Smooth muscle cell (in vitro differentiated cells): ENCODE measurements at regions not wholly inside any gene's neighbourhood (a gene's known extent, or its start where the extent isn't known, plus 50 kb on each side); places are given as distances from the start of the nearest gene placed in this dataset.

Source experiments
- DNase-seq: peaks from one replicate; lab custom pipeline; 2025; ENCODE audit not compliant: unreplicated experiment; lab: John Stamatoyannopoulos, UW
- H2AFZ ChIP-seq: fragments of 200-600 bp; sonication (generic); 2 replicates; pipeline ENCODE4 v1.6.0; 2016; ENCODE audit warnings: antibody characterized with exemption, low read depth, mild to moderate bottlenecking
- H3F3A ChIP-seq: fragments of 200-600 bp; sonication (generic); 2 replicates; pipeline ENCODE4 v1.6.0; 2017; ENCODE audit warnings: antibody characterized with exemption, low read depth
- H3K27ac ChIP-seq: fragments of 200-600 bp; sonication (generic); 2 replicates; pipeline ENCODE4 v1.5.1; 2016; ENCODE audit warnings: low read depth, mild to moderate bottlenecking
- H3K27me3 ChIP-seq: fragments of 200-600 bp; sonication (generic); 2 replicates; pipeline ENCODE4 v1.6.1; 2016; ENCODE audit warnings: low read depth, mild to moderate bottlenecking
- H3K36me3 ChIP-seq: fragments of 200-600 bp; sonication (generic); 2 replicates; pipeline ENCODE4 v1.5.1; 2016; ENCODE audit warnings: low read depth
- H3K4me1 ChIP-seq: fragments of 200-600 bp; sonication (generic); 2 replicates; pipeline ENCODE4 v1.5.1; 2016; ENCODE audit warnings: low read depth
- H3K4me2 ChIP-seq: fragments of 200-600 bp; sonication (generic); 2 replicates; pipeline ENCODE4 v1.6.0; 2016; ENCODE audit warnings: mild to moderate bottlenecking
- H3K4me3 ChIP-seq: fragments of 200-600 bp; sonication (generic); 2 replicates; pipeline ENCODE4 v1.5.1; 2016; ENCODE audit warnings: mild to moderate bottlenecking
- H3K79me2 ChIP-seq: fragments of 200-600 bp; sonication (generic); 2 replicates; pipeline ENCODE4 v1.6.0; 2016; ENCODE audit warnings: low read depth, mild to moderate bottlenecking
- H3K9ac ChIP-seq: fragments of 200-600 bp; sonication (generic); 2 replicates; pipeline ENCODE4 v1.6.0; 2016; ENCODE audit warnings: low read depth
- H3K9me3 ChIP-seq: fragments of 200-600 bp; sonication (generic); replicated peaks from 2 replicates; pipeline ENCODE4 v1.5.1; 2016; ENCODE audit warnings: low read depth
- H4K20me1 ChIP-seq: fragments of 200-600 bp; sonication (generic); 2 replicates; pipeline ENCODE4 v1.6.0; 2016; ENCODE audit warnings: low read depth
- CTCF ChIP-seq: fragments of 200-600 bp; sonication (generic); IDR thresholded peaks from 2 replicates; pipeline ENCODE4 v1.5.1; 2017; ENCODE audit warnings: borderline replicate concordance, mild to moderate bottlenecking, antibody characterized with exemption; ENCODE audit not compliant: insufficient read depth, poor library complexity, severe bottlenecking
- WGBS: methylation state at CpG from one replicate; pipeline ENCODE4 v1.1.7; 2016; ENCODE audit warnings: low lambda C conversion rate; 5-methylcytosine and 5-hydroxymethylcytosine counted together

- H3K4me1 ChIP-seq: no peaks in the 10 kb centered on the region
- H3K27ac ChIP-seq: no peak overlapping the region
- no peaks in the 10 kb centered on the region for H3F3A ChIP-seq
- no peaks in the 10 kb centered on the region for H3K36me3 ChIP-seq
- H3K4me3 ChIP-seq: no peak overlapping the region
- DNase-seq: no peak
- H4K20me1 ChIP-seq: no peaks in the 10 kb centered on the region
- no peak for TF ChIP-seq CTCF
- no peak overlapping the region for H2AFZ ChIP-seq
- WGBS: 60% methylated on average over 4 of the region's 4 CpGs
- H3K9me3 ChIP-seq: no peaks in the 10 kb centered on the region
- no peaks in the 10 kb centered on the region for H3K27me3 ChIP-seq
- H3K9ac ChIP-seq: no peak overlapping the region
- H3K4me2 ChIP-seq: no peak overlapping the region
- H3K79me2 ChIP-seq: no peaks in the 10 kb centered on the region
These were observed 475.1 kb upstream of the LARGE1 start for GRCh38 chr22:34395370-34395769.

GRCh38 chr22:34403667-34404066 is 483.4 kb upstream of the LARGE1 start:
- no peak for DNase-seq
- no peak overlapping the region for H3K4me2 ChIP-seq
- H3K27me3 ChIP-seq: peaks cover 6% of the 10 kb centered on the region
- no peaks in the 10 kb centered on the region for H3K9me3 ChIP-seq
- no peaks in the 10 kb centered on the region for H3K4me1 ChIP-seq
- no peak overlapping the region for H3K27ac ChIP-seq
- no peaks in the 10 kb centered on the region for H3K79me2 ChIP-seq
- WGBS: 80% methylated on average over 2 of the region's 2 CpGs
- no peak overlapping the region for H3K9ac ChIP-seq
- no peak overlapping the region for H2AFZ ChIP-seq
- H3F3A ChIP-seq: no peaks in the 10 kb centered on the region
- H3K4me3 ChIP-seq: no peak overlapping the region
- no peak for TF ChIP-seq CTCF
- H3K36me3 ChIP-seq: no peaks in the 10 kb centered on the region
- H4K20me1 ChIP-seq: no peaks in the 10 kb centered on the region

GRCh38 chr22:34410111-34410510 is 489.8 kb upstream of the LARGE1 start:
- no peak for TF ChIP-seq CTCF
- no peak overlapping the region for H3K27ac ChIP-seq
- 72% methylated on average over 4 of the region's 4 CpGs for WGBS
- no peaks in the 10 kb centered on the region for H3K9me3 ChIP-seq
- DNase-seq: no peak
- H3K79me2 ChIP-seq: no peaks in the 10 kb centered on the region
- no peaks in the 10 kb centered on the region for H3K36me3 ChIP-seq
- H3K4me3 ChIP-seq: no peak overlapping the region
- no peak overlapping the region for H2AFZ ChIP-seq
- no peak overlapping the region for H3K4me2 ChIP-seq
- H3K27me3 ChIP-seq: peaks cover 7% of the 10 kb centered on the region
- no peaks in the 10 kb centered on the region for H3K4me1 ChIP-seq
- H3F3A ChIP-seq: no peaks in the 10 kb centered on the region
- no peak overlapping the region for H3K9ac ChIP-seq
- H4K20me1 ChIP-seq: no peaks in the 10 kb centered on the region
